GM23338 (cell line): ENCODE measurements at regions not wholly inside any gene's neighbourhood (a gene's known extent, or its start where the extent isn't known, plus 50 kb on each side); places are given as distances from the start of the nearest gene placed in this dataset.
"Not testable (repeated sequence)": the region's sequence is repeated elsewhere in the genome, so short reads cannot be mapped to it uniquely, and the experiment has no call there.

ENCODE experiments used
- ATAC-seq: fragments of 200-7000 bp; cut with Tn5 transposase; 3 replicates; pipeline ENCODE4 v1.9.1; 2020
- DNase-seq: peaks from one replicate; pipeline ENCODE4 v3.0.0-alpha.2; 2015; ENCODE audit warnings: low spot score
- H2AFZ ChIP-seq: fragments of 200-600 bp; sonication (generic); 2 replicates; pipeline ENCODE4 v1.8.0; 2016; ENCODE audit warnings: antibody characterized with exemption, mild to moderate bottlenecking, moderate library complexity
- H3F3A ChIP-seq: fragments of 200-600 bp; sonication (generic); replicated peaks from 2 replicates; pipeline ENCODE4 v1.8.0; 2017; ENCODE audit warnings: antibody characterized with exemption, mixed run types, low read depth
- H3K27ac ChIP-seq: fragments of 200-600 bp; sonication (generic); 2 replicates; pipeline ENCODE4 v1.6.1; 2016; ENCODE audit warnings: low read depth
- H3K27me3 ChIP-seq: fragments of 200-600 bp; sonication (generic); 2 replicates; pipeline ENCODE4 v1.8.0; 2016; ENCODE audit warnings: mild to moderate bottlenecking, mixed run types, moderate library complexity; ENCODE audit not compliant: insufficient read depth
- H3K36me3 ChIP-seq: fragments of 200-600 bp; sonication (generic); 2 replicates; pipeline ENCODE4 v1.8.0; 2016; ENCODE audit warnings: mild to moderate bottlenecking; ENCODE audit not compliant: insufficient read depth
- H3K4me1 ChIP-seq: fragments of 200-600 bp; sonication (generic); 2 replicates; pipeline ENCODE4 v1.8.0; 2016; ENCODE audit warnings: mild to moderate bottlenecking, moderate library complexity; ENCODE audit not compliant: insufficient read depth
- H3K4me2 ChIP-seq: fragments of 200-600 bp; sonication (generic); 2 replicates; pipeline ENCODE4 v1.7.1; 2017; ENCODE audit warnings: mixed run types
- H3K4me3 ChIP-seq: fragments of 200-600 bp; sonication (generic); 2 replicates; pipeline ENCODE4 v1.6.1; 2016; ENCODE audit warnings: mixed run types
- H3K79me2 ChIP-seq: fragments of 200-600 bp; sonication (generic); replicated peaks from 2 replicates; pipeline ENCODE4 v1.8.0; 2017; ENCODE audit warnings: mild to moderate bottlenecking; ENCODE audit not compliant: insufficient read depth
- H3K9me2 ChIP-seq: fragments of 200-600 bp; sonication (generic); 2 replicates; pipeline ENCODE4 v1.8.0; 2017; ENCODE audit not compliant: insufficient read depth
- H4K20me1 ChIP-seq: fragments of 200-600 bp; sonication (generic); replicated peaks from 2 replicates; pipeline ENCODE4 v1.8.0; 2017; ENCODE audit warnings: mild to moderate bottlenecking; ENCODE audit not compliant: insufficient read depth
- H3K27ac Mint-ChIP-seq: 2 replicates; pipeline ENCODE4 v1.8.0; 2020; ENCODE audit warnings: inconsistent platforms, mild to moderate bottlenecking, moderate library complexity, mixed read lengths
- H3K27me3 Mint-ChIP-seq: 3 replicates; pipeline ENCODE4 v1.8.0; 2022; ENCODE audit warnings: low read depth, mild to moderate bottlenecking, moderate library complexity, mixed read lengths, inconsistent platforms; ENCODE audit not compliant: insufficient read depth, poor library complexity
- H3K36me3 Mint-ChIP-seq: 3 replicates; pipeline ENCODE4 v1.8.0; 2021; ENCODE audit warnings: low read depth, mild to moderate bottlenecking, inconsistent platforms, moderate library complexity, mixed read lengths
- H3K4me1 Mint-ChIP-seq: 3 replicates; pipeline ENCODE4 v1.8.0; 2020; ENCODE audit warnings: mild to moderate bottlenecking, inconsistent platforms, mixed read lengths
- H3K4me3 Mint-ChIP-seq: 3 replicates; pipeline ENCODE4 v1.8.0; 2021; ENCODE audit warnings: moderate library complexity, mild to moderate bottlenecking, inconsistent platforms, mixed read lengths
- H3K9me3 Mint-ChIP-seq: 3 replicates; pipeline ENCODE4 v1.8.0; 2020; ENCODE audit warnings: moderate library complexity, mild to moderate bottlenecking, inconsistent platforms, mixed read lengths
- CREB1 ChIP-seq: fragments of 250-450 bp; sonication (Bioruptor Pico); IDR thresholded peaks from 2 replicates; pipeline ENCODE4 v1.5.0; 2020; ENCODE audit warnings: low read depth, mild to moderate bottlenecking, moderate library complexity
- CTCF ChIP-seq, 2 experiments: fragments of 200-600 bp in 1 of 2; sonication (generic) in 1 of 2; conservative IDR thresholded peaks; 2 replicates each; pipeline versions ENCODE4 v1.5.1 to v1.6.1; 2016 to 2017; ENCODE audit warnings: antibody characterized with exemption in 2 of 2, low read depth in 2 of 2, mild to moderate bottlenecking in 2 of 2, moderate library complexity in 1 of 2
- EZH2 ChIP-seq: fragments of 200-600 bp; sonication (generic); IDR thresholded peaks from one replicate; pipeline ENCODE4 v1.8.0; 2017; ENCODE audit warnings: antibody characterized with exemption, mild to moderate bottlenecking, low read depth; ENCODE audit not compliant: unreplicated experiment
- POLR2AphosphoS5 ChIP-seq: IDR thresholded peaks from 2 replicates; pipeline ENCODE4 v1.6.1; 2016; ENCODE audit warnings: antibody characterized with exemption, low read depth

- no peak overlapping the region for H3K4me2 ChIP-seq
- ATAC-seq: no peak
- no peaks in the 10 kb centered on the region for H3K9me3 Mint-ChIP-seq
- no peaks in the 10 kb centered on the region for H3K36me3 Mint-ChIP-seq
- no peak for TF ChIP-seq CREB1 (CRISPR knock-in tag)
- TF ChIP-seq CTCF (conservative IDR thresholded peaks at IDR 0.05; ENCODE audit: low read depth in 2 of 2): peak in 1 of 2 experiments; percentile 68; a peak in 3 of 4 replicates
- no peak for TF ChIP-seq EZH2
- H2AFZ ChIP-seq: no peak overlapping the region
- H3K4me3 ChIP-seq: no peak overlapping the region
- no peak overlapping the region for H3K27ac Mint-ChIP-seq
- H4K20me1 ChIP-seq: no peaks in the 10 kb centered on the region
- no peaks in the 10 kb centered on the region for H3F3A ChIP-seq
- peaks cover 2% of the 10 kb centered on the region for H3K27me3 Mint-ChIP-seq
- H3K27me3 ChIP-seq: no peaks in the 10 kb centered on the region
- H3K79me2 ChIP-seq: no peaks in the 10 kb centered on the region
- no peaks in the 10 kb centered on the region for H3K4me1 ChIP-seq
- peak; percentile 43 for DNase-seq
- no peak overlapping the region for H3K4me3 Mint-ChIP-seq
- no peak overlapping the region for H3K27ac ChIP-seq
- H3K4me1 Mint-ChIP-seq: peaks cover 2% of the 10 kb centered on the region; the same call in 2 of the 3 replicates
- H3K9me2 ChIP-seq: no peaks in the 10 kb centered on the region
- H3K36me3 ChIP-seq: no peaks in the 10 kb centered on the region
These were observed 458.6 kb upstream of the FSIP2 start for GRCh38 chr2:185279999-185280398.

GRCh38 chr2:185284696-185285095, 453.9 kb upstream of the FSIP2 start:
- no peaks in the 10 kb centered on the region for H3K9me3 Mint-ChIP-seq
- peaks cover 3% of the 10 kb centered on the region; the same call in 2 of the 3 replicates for H3K4me1 Mint-ChIP-seq
- H3K27me3 ChIP-seq: no peaks in the 10 kb centered on the region
- no peak overlapping the region for H3K27ac Mint-ChIP-seq
- H3K79me2 ChIP-seq: no peaks in the 10 kb centered on the region
- H4K20me1 ChIP-seq: no peaks in the 10 kb centered on the region
- H3K27ac ChIP-seq: no peak overlapping the region
- H3K27me3 Mint-ChIP-seq: peaks cover 2% of the 10 kb centered on the region
- no peaks in the 10 kb centered on the region for H3K9me2 ChIP-seq
- H3K36me3 ChIP-seq: no peaks in the 10 kb centered on the region
- H3K4me2 ChIP-seq: no peak overlapping the region
- DNase-seq (no peak), ATAC-seq (no peak)
- no peaks in the 10 kb centered on the region for H3F3A ChIP-seq
- H3K4me3 Mint-ChIP-seq: no peak overlapping the region
- H3K4me1 ChIP-seq: no peaks in the 10 kb centered on the region
- no peak overlapping the region for H3K4me3 ChIP-seq
- no peaks in the 10 kb centered on the region for H3K36me3 Mint-ChIP-seq
- TF ChIP-seq CTCF (conservative IDR thresholded peaks at IDR 0.05; ENCODE audit: low read depth in 2 of 2): no peak
- TF ChIP-seq EZH2: no peak
- no peak for TF ChIP-seq CREB1 (CRISPR knock-in tag)
- H2AFZ ChIP-seq: no peak overlapping the region

GRCh38 chr2:185290012-185290411, 448.6 kb upstream of the FSIP2 start:
- H3K27ac Mint-ChIP-seq, H3K27me3 ChIP-seq, H3K4me3 Mint-ChIP-seq, H3K9me2 ChIP-seq, H3F3A ChIP-seq, H3K4me1 ChIP-seq, H3K4me1 Mint-ChIP-seq, H3K36me3 Mint-ChIP-seq, H4K20me1 ChIP-seq, H3K36me3 ChIP-seq, H3K4me3 ChIP-seq, H3K27ac ChIP-seq, H3K27me3 Mint-ChIP-seq, H3K79me2 ChIP-seq, H3K9me3 Mint-ChIP-seq: not testable (repeated sequence)
- ATAC-seq (peak; percentile 84), DNase-seq (peak; percentile 77)
- H2AFZ ChIP-seq: peak overlapping the region; percentile 90
- H3K4me2 ChIP-seq: peak overlapping the region; percentile 2; the same call in 1 of the 2 replicates
- 0 out of 2 replicates have a peak, but pooled peaks have one; percentile 21 for TF ChIP-seq POLR2AphosphoS5
